SK-N-MC (cell line): ENCODE measurements at regions not wholly inside any gene's neighbourhood (a gene's known extent, or its start where the extent isn't known, plus 50 kb on each side); places are given as distances from the start of the nearest gene placed in this dataset.

Source experiments
- EZH2 ChIP-seq: fragments of 200-600 bp; sonication (generic); IDR thresholded peaks from one replicate; pipeline ENCODE4 v1.6.1; 2017; ENCODE audit warnings: antibody characterized with exemption
- POLR2AphosphoS5 ChIP-seq: IDR thresholded peaks from 2 replicates; pipeline ENCODE4 v1.6.1; 2012; ENCODE audit warnings: mild to moderate bottlenecking, low read depth, low read length, borderline replicate concordance

DNA sequence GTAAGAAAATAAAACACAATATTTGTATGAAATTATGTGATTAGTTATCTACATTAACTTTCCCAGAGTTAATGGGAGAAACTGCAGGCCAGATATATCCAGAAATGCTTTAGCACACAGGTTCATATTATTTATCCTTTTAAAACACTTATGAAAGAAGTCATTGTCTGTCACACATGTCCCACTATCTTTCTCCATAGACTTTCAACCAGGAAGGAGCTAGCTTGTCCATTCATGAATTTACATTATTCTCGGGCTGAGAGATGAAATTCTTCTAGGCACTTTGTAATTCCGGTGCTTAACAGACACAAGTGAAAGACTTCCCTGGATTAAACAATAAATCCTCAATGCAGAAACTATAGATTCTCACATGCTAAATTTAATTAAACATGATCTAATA is 1043.2 kb downstream of the CDH9 start:
- no peak for TF ChIP-seq EZH2
- no peak for TF ChIP-seq POLR2AphosphoS5
